ENCODE measurements at regions not wholly inside any gene's neighbourhood (a gene's known extent, or its start where the extent isn't known, plus 50 kb on each side); places are given as distances from the start of the nearest gene placed in this dataset.
"Not testable (repeated sequence)": the region's sequence is repeated elsewhere in the genome, so short reads cannot be mapped to it uniquely, and the experiment has no call there.

- TF ChIP-seq CTCF (IDR thresholded peaks at IDR 0.05; ENCODE audit: borderline replicate concordance, insufficient read depth, low read depth, low read length): no peak
- no peak overlapping the region for H3K4me3 ChIP-seq (ENCODE audit: low read depth, low read length)
Observed at GRCh38 chr6:145279993-145280392, 455.3 kb downstream of the EPM2A start.

- H3K4me3 ChIP-seq (ENCODE audit: low read depth, low read length): not testable (repeated sequence)
Observed at GRCh38 chr6:145283209-145283608, 452.1 kb downstream of the EPM2A start.

GRCh38 chr6:145283856-145284255 is 451.5 kb downstream of the EPM2A start:
- no peak overlapping the region for H3K4me3 ChIP-seq (ENCODE audit: low read depth, low read length)
- TF ChIP-seq CTCF (IDR thresholded peaks at IDR 0.05; ENCODE audit: borderline replicate concordance, insufficient read depth, low read depth, low read length): no peak

GRCh38 chr6:145286916-145287315 is 448.4 kb downstream of the EPM2A start:
- TF ChIP-seq CTCF (IDR thresholded peaks at IDR 0.05; ENCODE audit: borderline replicate concordance, insufficient read depth, low read depth, low read length): no peak
- H3K4me3 ChIP-seq (ENCODE audit: low read depth, low read length): no peak overlapping the region

- no peak for TF ChIP-seq CTCF (IDR thresholded peaks at IDR 0.05; ENCODE audit: borderline replicate concordance, insufficient read depth, low read depth, low read length)
- H3K4me3 ChIP-seq (ENCODE audit: low read depth, low read length): no peak overlapping the region
Observed at GRCh38 chr6:145289573-145289972, 445.7 kb downstream of the EPM2A start.

- no peak overlapping the region for H3K4me3 ChIP-seq (ENCODE audit: low read depth, low read length)
- no peak for TF ChIP-seq CTCF (IDR thresholded peaks at IDR 0.05; ENCODE audit: borderline replicate concordance, insufficient read depth, low read depth, low read length)
Observed at GRCh38 chr6:145290122-145290521, 445.2 kb downstream of the EPM2A start.

- no peak for TF ChIP-seq CTCF (IDR thresholded peaks at IDR 0.05; ENCODE audit: borderline replicate concordance, insufficient read depth, low read depth, low read length)
Observed at GRCh38 chr6:145292066-145292465, 443.3 kb downstream of the EPM2A start.

GRCh38 chr6:145294942-145295341 is 440.4 kb downstream of the EPM2A start:
- TF ChIP-seq CTCF (IDR thresholded peaks at IDR 0.05; ENCODE audit: borderline replicate concordance, insufficient read depth, low read depth, low read length): no peak
- H3K4me3 ChIP-seq (ENCODE audit: low read depth, low read length): no peak overlapping the region

More at GRCh38 chr6:145292066-145292465, 443.3 kb downstream of the EPM2A start:
- H3K4me3 ChIP-seq (ENCODE audit: low read depth, low read length): no peak overlapping the region
